AG04449 (cell line): ENCODE measurements at regions not wholly inside any gene's neighbourhood (a gene's known extent, or its start where the extent isn't known, plus 50 kb on each side); places are given as distances from the start of the nearest gene placed in this dataset.

ENCODE experiments used
- CTCF ChIA-PET: fragments of 350-600 bp; formaldehyde crosslinking; extraction: SDS; loops from one replicate; lab custom pipeline; 2021; ENCODE audit warnings: antibody characterized with exemption; lab: Yijun Ruan, JAX
- POLR2A ChIA-PET: fragments of 400-600, 350-600 bp; formaldehyde crosslinking; extraction: SDS; loops from one replicate; lab custom pipeline; 2020; ENCODE audit warnings: antibody characterized with exemption, inconsistent platforms; lab: Yijun Ruan, JAX
- DNase-seq: peaks from one replicate; pipeline ENCODE4 v3.0.0-alpha.2; 2010; ENCODE audit warnings: low read depth, low spot score
- H3K4me3 ChIP-seq: 2 replicates; pipeline ENCODE4 v1.5.1; 2011; ENCODE audit warnings: low read depth, mild to moderate bottlenecking, control low read depth, low read length
- TF ChIP-seq, protein P1 (sequence below): IDR thresholded peaks from one replicate; pipeline ENCODE4 v1.5.1; 2011; ENCODE audit warnings: mild to moderate bottlenecking, moderate library complexity, low read length, control low read depth, inconsistent platforms; ENCODE audit not compliant: insufficient read depth; ENCODE audit errors: missing control alignments

GRCh38 chr6:12364621-12365020 lies 74.5 kb downstream of the EDN1 start:
- ChIA-PET POLR2A (no interaction called here), CTCF (no interaction called here)
- TF ChIP-seq, protein P1, sequence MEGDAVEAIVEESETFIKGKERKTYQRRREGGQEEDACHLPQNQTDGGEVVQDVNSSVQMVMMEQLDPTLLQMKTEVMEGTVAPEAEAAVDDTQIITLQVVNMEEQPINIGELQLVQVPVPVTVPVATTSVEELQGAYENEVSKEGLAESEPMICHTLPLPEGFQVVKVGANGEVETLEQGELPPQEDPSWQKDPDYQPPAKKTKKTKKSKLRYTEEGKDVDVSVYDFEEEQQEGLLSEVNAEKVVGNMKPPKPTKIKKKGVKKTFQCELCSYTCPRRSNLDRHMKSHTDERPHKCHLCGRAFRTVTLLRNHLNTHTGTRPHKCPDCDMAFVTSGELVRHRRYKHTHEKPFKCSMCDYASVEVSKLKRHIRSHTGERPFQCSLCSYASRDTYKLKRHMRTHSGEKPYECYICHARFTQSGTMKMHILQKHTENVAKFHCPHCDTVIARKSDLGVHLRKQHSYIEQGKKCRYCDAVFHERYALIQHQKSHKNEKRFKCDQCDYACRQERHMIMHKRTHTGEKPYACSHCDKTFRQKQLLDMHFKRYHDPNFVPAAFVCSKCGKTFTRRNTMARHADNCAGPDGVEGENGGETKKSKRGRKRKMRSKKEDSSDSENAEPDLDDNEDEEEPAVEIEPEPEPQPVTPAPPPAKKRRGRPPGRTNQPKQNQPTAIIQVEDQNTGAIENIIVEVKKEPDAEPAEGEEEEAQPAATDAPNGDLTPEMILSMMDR, result no peak
- DNase-seq, result no peak
- H3K4me3 ChIP-seq, result no peak overlapping the region

GRCh38 chr6:12366731-12367130 lies 76.6 kb downstream of the EDN1 start:
- no peak for DNase-seq
- TF ChIP-seq, protein P1, result no peak
- no peak overlapping the region for H3K4me3 ChIP-seq
- ChIA-PET CTCF (no interaction called here), POLR2A (no interaction called here)

- DNase-seq, result no peak
- H3K4me3 ChIP-seq, result no peak overlapping the region
- ChIA-PET CTCF (no interaction called here), POLR2A (no interaction called here)
- TF ChIP-seq, protein P1, result no peak
These were observed 77.3 kb downstream of the EDN1 start for GRCh38 chr6:12367412-12367811.

- TF ChIP-seq, protein P1, result no peak
- no peak for DNase-seq
- H3K4me3 ChIP-seq, result no peak overlapping the region
- ChIA-PET CTCF (no interaction called here), POLR2A (no interaction called here)
These were observed 79.2 kb downstream of the EDN1 start for GRCh38 chr6:12369355-12369754.

GRCh38 chr6:12369781-12370262 lies 79.7 kb downstream of the EDN1 start:
- TF ChIP-seq, protein P1, result no peak
- ChIA-PET CTCF (no interaction called here), POLR2A (no interaction called here)
- no peak overlapping the region for H3K4me3 ChIP-seq
- no peak for DNase-seq

DNA sequence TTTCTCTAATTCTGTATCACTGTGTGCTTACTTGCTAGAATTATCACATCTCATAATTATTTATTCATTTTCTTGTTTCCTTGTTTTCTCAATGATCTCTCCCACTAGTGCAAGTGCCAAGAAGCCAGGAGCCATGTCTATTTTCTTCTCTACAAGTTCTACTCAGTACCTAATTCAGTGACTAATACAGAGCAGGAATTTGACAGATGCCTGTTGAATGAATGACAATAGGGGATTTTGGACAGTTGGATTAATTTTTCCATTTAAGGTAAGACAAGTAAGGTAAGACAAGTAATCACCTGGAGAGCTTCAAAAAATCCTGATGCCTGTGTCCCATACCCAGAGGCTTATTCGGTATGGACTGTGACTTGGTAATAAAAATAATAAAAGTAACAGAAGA lies 81.0 kb downstream of the EDN1 start:
- no peak overlapping the region for H3K4me3 ChIP-seq
- TF ChIP-seq, protein P1, result no peak
- POLR2A ChIA-PET, result no interaction called here
- no peak for DNase-seq
- CTCF ChIA-PET, result no interaction called here
